ENCODE measurements at regions not wholly inside any gene's neighbourhood (a gene's known extent, or its start where the extent isn't known, plus 50 kb on each side); places are given as distances from the start of the nearest gene placed in this dataset.

GRCh38 chr9:89972535-89972934 is 367.7 kb downstream of the GADD45G start:
- Histone ChIP-seq H3K79me2 (ENCODE audit: insufficient read depth, low read length) (no peaks in the 10 kb centered on the region), H3K27me3 (ENCODE audit: control insufficient read depth in 2 of 2, insufficient read depth in 2 of 2, low read length in 2 of 2) (no peaks in the 10 kb centered on the region), H3K4me3 (replicated peaks in 1 of 3; ENCODE audit: low read depth in 2 of 3, low read length in 3 of 3) (no peak overlapping the region), H2AFZ (ENCODE audit: insufficient read depth, low read depth, low read length, poor library complexity, severe bottlenecking) (no peak overlapping the region), H3K4me2 (replicated peaks; ENCODE audit: extremely low read depth, low read length, poor library complexity, severe bottlenecking) (no peak overlapping the region), H3K4me1 (ENCODE audit: control insufficient read depth in 1 of 2, insufficient read depth in 2 of 2, low read length in 2 of 2) (peaks cover 11 to 21% of the 10 kb centered on the region in 2 donors), H3K27ac (ENCODE audit: low read depth in 1 of 2, low read length in 2 of 2) (no peak overlapping the region), H3K9me3 (replicated peaks in 1 of 2; ENCODE audit: control insufficient read depth in 1 of 2, insufficient read depth in 1 of 2, low read length in 2 of 2) (no peaks in the 10 kb centered on the region), H4K20me1 (ENCODE audit: insufficient read depth, low read length) (no peaks in the 10 kb centered on the region), H3K9ac (ENCODE audit: insufficient read depth, low read length, poor library complexity, severe bottlenecking) (no peak overlapping the region), H3K36me3 (replicated peaks in 1 of 2; ENCODE audit: control insufficient read depth in 1 of 2, insufficient read depth in 2 of 2, low read length in 2 of 2) (no peaks in the 10 kb centered on the region)
- H3K36me3 Mint-ChIP-seq: no peaks in the 10 kb centered on the region
- H3K9me3 Mint-ChIP-seq: no peaks in the 10 kb centered on the region
- intact Hi-C loops (cut with micrococcal nuclease): no loop called here
- TF ChIP-seq CTCF (IDR thresholded peaks at IDR 0.05): no peak
- peaks cover 30% of the 10 kb centered on the region for H3K4me1 Mint-ChIP-seq
- 100% methylated on average over 3 of the region's 5 CpGs for WGBS (ENCODE audit: insufficient coverage)
- no peak for DNase-seq
- H3K4me3 Mint-ChIP-seq: no peak overlapping the region
- H3K27me3 Mint-ChIP-seq (ENCODE audit: low read depth in 3 of 3): peaks cover 0 to 1% (median under 1%) of the 10 kb centered on the region in 3 donors
- no peak overlapping the region for H3K27ac Mint-ChIP-seq

GRCh38 chr9:89974582-89974981 is 369.8 kb downstream of the GADD45G start:
- Histone ChIP-seq H3K27me3 (ENCODE audit: control insufficient read depth in 2 of 2, insufficient read depth in 2 of 2, low read length in 2 of 2) (no peaks in the 10 kb centered on the region), H3K36me3 (replicated peaks in 1 of 2; ENCODE audit: control insufficient read depth in 1 of 2, insufficient read depth in 2 of 2, low read length in 2 of 2) (no peaks in the 10 kb centered on the region), H3K79me2 (ENCODE audit: insufficient read depth, low read length) (no peaks in the 10 kb centered on the region), H3K4me2 (replicated peaks; ENCODE audit: extremely low read depth, low read length, poor library complexity, severe bottlenecking) (no peak overlapping the region), H2AFZ (ENCODE audit: insufficient read depth, low read depth, low read length, poor library complexity, severe bottlenecking) (no peak overlapping the region), H3K4me3 (replicated peaks in 1 of 3; ENCODE audit: low read depth in 2 of 3, low read length in 3 of 3) (no peak overlapping the region), H4K20me1 (ENCODE audit: insufficient read depth, low read length) (no peaks in the 10 kb centered on the region), H3K27ac (ENCODE audit: low read depth in 1 of 2, low read length in 2 of 2) (no peak overlapping the region), H3K4me1 (ENCODE audit: control insufficient read depth in 1 of 2, insufficient read depth in 2 of 2, low read length in 2 of 2) (peaks cover 11 to 21% of the 10 kb centered on the region in 2 donors), H3K9me3 (replicated peaks in 1 of 2; ENCODE audit: control insufficient read depth in 1 of 2, insufficient read depth in 1 of 2, low read length in 2 of 2) (no peaks in the 10 kb centered on the region), H3K9ac (ENCODE audit: insufficient read depth, low read length, poor library complexity, severe bottlenecking) (no peak overlapping the region)
- no peak for DNase-seq
- H3K4me1 Mint-ChIP-seq: peaks cover 42% of the 10 kb centered on the region
- intact Hi-C loops (cut with micrococcal nuclease): no loop called here
- no peak overlapping the region for H3K4me3 Mint-ChIP-seq
- TF ChIP-seq CTCF (IDR thresholded peaks at IDR 0.05): no peak
- peaks cover 0 to 1% (median 0%) of the 10 kb centered on the region in 3 donors for H3K27me3 Mint-ChIP-seq (ENCODE audit: low read depth in 3 of 3)
- H3K27ac Mint-ChIP-seq: peak overlapping the region in 2 of 7 donors; percentile 65 to 79
- no peaks in the 10 kb centered on the region for H3K36me3 Mint-ChIP-seq
- no peaks in the 10 kb centered on the region for H3K9me3 Mint-ChIP-seq
